Stomach (tissue), 8 donors: ENCODE measurements at regions not wholly inside any gene's neighbourhood (a gene's known extent, or its start where the extent isn't known, plus 50 kb on each side); places are given as distances from the start of the nearest gene placed in this dataset.
"Not testable (repeated sequence)": the region's sequence is repeated elsewhere in the genome, so short reads cannot be mapped to it uniquely, and the experiment has no call there.

Experiments used
- DNase-seq, 2 donors: peaks; one replicate each; pipeline versions ENCODE4 v3.0.0 to v3.0.0-alpha.2; 2013 to 2019
- H3K27ac ChIP-seq, 5 donors: fragments of 200-600 bp in 4 of 5; sonication (generic) in 4 of 5; one replicate each; pipeline ENCODE4 v1.5.1; 2013 to 2019; ENCODE audit warnings: mild to moderate bottlenecking in 1 of 5, moderate library complexity in 1 of 5
- H3K27me3 ChIP-seq, 3 donors: fragments of 200-600 bp; sonication (generic); one replicate each; pipeline ENCODE4 v1.5.1; 2017 to 2019; ENCODE audit warnings: mixed run types in 1 of 3
- H3K36me3 ChIP-seq, 4 donors: fragments of 200-600 bp; sonication (generic); 1 replicate in 3 of 4; 2 replicates in 1 of 4; pipeline ENCODE4 v1.5.1; 2016 to 2019
- H3K4me1 ChIP-seq, 4 donors: fragments of 200-600 bp; sonication (generic); one replicate each; pipeline ENCODE4 v1.5.1; 2016 to 2019
- H3K4me3 ChIP-seq, 4 donors: fragments of 200-600 bp; sonication (generic) in 3 of 4; one replicate each; pipeline ENCODE4 v1.5.1; 2016 to 2019; ENCODE audit warnings: mild to moderate bottlenecking in 1 of 4
- H3K9me3 ChIP-seq, 4 donors: fragments of 200-600 bp; sonication (generic); one replicate each; pipeline ENCODE4 v1.5.1; 2016 to 2019
- CTCF ChIP-seq, 7 experiments: fragments of 450-650 bp in 4 of 7; fragments of 200-600 bp in 3 of 7; sonication (generic) in 3 of 7; IDR thresholded peaks; one replicate each; pipeline ENCODE4 v1.5.1; 2016 to 2019; ENCODE audit warnings: antibody characterized with exemption in 7 of 7, control low read depth in 2 of 7, mild to moderate bottlenecking in 1 of 7
- EP300 ChIP-seq: sonication (generic); formaldehyde crosslinking; IDR thresholded peaks from one replicate; pipeline ENCODE4 v1.6.1; 2017; ENCODE audit warnings: antibody characterized with exemption
- POLR2A ChIP-seq, 4 donors: fragments of 450-650 bp; IDR thresholded peaks; one replicate each; pipeline ENCODE4 v1.6.1; 2016; ENCODE audit warnings: antibody characterized with exemption in 4 of 4, control low read depth in 2 of 4, mild to moderate bottlenecking in 1 of 4, moderate library complexity in 1 of 4
- POLR2AphosphoS5 ChIP-seq, 3 donors: sonication (generic); formaldehyde crosslinking; IDR thresholded peaks; one replicate each; pipeline ENCODE4 v1.6.1; 2016; ENCODE audit warnings: antibody characterized with exemption in 3 of 3
- WGBS, 5 donors: extraction: QIAGEN DNeasy Blood & Tissue Kit in 3 of 5; methylation state at CpG; one replicate each; pipeline versions ENCODE4 v1.1.5 to v1.1.7; 2013 to 2018; 5-methylcytosine and 5-hydroxymethylcytosine counted together
- intact Hi-C: fragments of 100-400 bp; cut with DNase I; formaldehyde crosslinking; loops from one replicate; pipeline ENCODE4 v1.15.1; 2023; ENCODE audit warnings: low total_unique reads
- donor health status: healthy with polysubstance abuse.
- donor health status: Bipolar disorder and iron deficiency.
- donor health status: healthy.

- no peak overlapping the region for H3K4me3 ChIP-seq
- TF ChIP-seq POLR2A (IDR thresholded peaks at IDR 0.05): no peak
- no peak for TF ChIP-seq POLR2AphosphoS5 (IDR thresholded peaks at IDR 0.05)
- TF ChIP-seq EP300: no peak
- TF ChIP-seq CTCF (IDR thresholded peaks at IDR 0.05): peak in 4 of 7 experiments; percentile 29 to 60 (median 48)
- no peak overlapping the region for H3K27ac ChIP-seq
- H3K9me3 ChIP-seq: peaks cover 0 to under 1% (median 0%) of the 10 kb centered on the region in 4 donors
- WGBS, 5 donors: 0 to 4% (median 0%) methylated on average over 5 of the region's 5 CpGs
- no peaks in the 10 kb centered on the region for H3K4me1 ChIP-seq
- intact Hi-C loops: no loop called here
- H3K36me3 ChIP-seq: no peaks in the 10 kb centered on the region
- H3K27me3 ChIP-seq: peaks cover 0 to 3% (median 0%) of the 10 kb centered on the region in 3 donors
- peak; percentile 31 to 54 for DNase-seq
Observed at GRCh38 chrX:140141444-140142029, 176.2 kb upstream of the CXorf66 start.

GRCh38 chrX:140138492-140138891 lies 173.2 kb upstream of the CXorf66 start:
- not testable (repeated sequence) for H3K36me3 ChIP-seq, H3K27ac ChIP-seq, H3K9me3 ChIP-seq, H3K4me3 ChIP-seq, DNase-seq, H3K4me1 ChIP-seq, H3K27me3 ChIP-seq
- WGBS, 5 donors: 80 to 94% (median 90%) methylated on average over 9 of the region's 9 CpGs
- intact Hi-C loops: loop anchor here (5.0 kb wide), 1 partner anchor 81 kb away; no protein-coding TSS in a partner anchor

- intact Hi-C loops: loop anchor here (5.0 kb wide), 1 partner anchor 81 kb away; no protein-coding TSS in a partner anchor
- 50 to 100% (median 91%) methylated on average over 1 of the region's 3 CpGs; no CpG with 5 or more reads in 1 of the 5 donors for WGBS, 5 donors
- not testable (repeated sequence) for H3K36me3 ChIP-seq, H3K9me3 ChIP-seq, H3K4me3 ChIP-seq, DNase-seq, H3K4me1 ChIP-seq, H3K27me3 ChIP-seq, H3K27ac ChIP-seq
Observed at GRCh38 chrX:140138065-140138464, 172.7 kb upstream of the CXorf66 start.

DNA sequence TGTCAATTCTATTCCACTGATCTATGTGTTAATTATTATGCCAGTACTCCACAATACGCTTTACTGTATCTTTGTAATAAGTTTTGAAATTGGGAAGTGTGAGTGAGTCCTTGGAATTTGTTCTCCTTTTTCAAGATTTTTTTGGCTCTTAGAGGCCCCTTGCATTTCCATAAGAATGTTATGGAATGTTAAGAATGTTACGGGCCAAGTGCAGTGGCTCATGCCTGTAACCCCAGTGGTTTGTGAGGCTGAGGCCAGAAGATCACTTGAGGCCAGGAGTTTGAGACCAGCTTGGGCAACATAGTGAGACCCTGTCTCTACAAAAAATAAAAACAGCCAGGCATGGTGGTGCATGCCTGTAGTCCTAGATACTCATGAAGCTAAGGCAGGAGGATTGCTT lies 167.6 kb upstream of the CXorf66 start:
- Histone ChIP-seq H3K4me1 (no peaks in the 10 kb centered on the region), H3K4me3 (no peak overlapping the region), H3K27me3 (no peaks in the 10 kb centered on the region), H3K36me3 (no peaks in the 10 kb centered on the region), H3K27ac (no peak overlapping the region), H3K9me3 (peaks cover 0 to 4% (median 0%) of the 10 kb centered on the region in 4 donors)
- no peak for DNase-seq
- intact Hi-C loops: no loop called here
- 71 to 86% (median 76%) methylated on average over 2 of the region's 2 CpGs for WGBS, 5 donors
- TF ChIP-seq POLR2A (IDR thresholded peaks at IDR 0.05): no peak
- TF ChIP-seq POLR2AphosphoS5 (IDR thresholded peaks at IDR 0.05): no peak
- TF ChIP-seq EP300: no peak
- TF ChIP-seq CTCF (IDR thresholded peaks at IDR 0.05): no peak

- H3K36me3 ChIP-seq: no peaks in the 10 kb centered on the region
- no peak overlapping the region for H3K4me3 ChIP-seq
- intact Hi-C loops: no loop called here
- H3K27ac ChIP-seq: no peak overlapping the region
- 0 to 15% (median 13%) methylated on average over 1 to 3 of the region's 3 CpGs for WGBS, 5 donors
- no peak for TF ChIP-seq CTCF (IDR thresholded peaks at IDR 0.05)
- H3K4me1 ChIP-seq: no peaks in the 10 kb centered on the region
- DNase-seq: peak in 1 of 2 donors; percentile 2
- H3K9me3 ChIP-seq: peaks cover 0 to 20% (median 4%) of the 10 kb centered on the region in 4 donors
- peaks cover 0 to 6% (median 0%) of the 10 kb centered on the region in 3 donors for H3K27me3 ChIP-seq
Observed at GRCh38 chrX:140123446-140123845, 158.1 kb upstream of the CXorf66 start.

DNA sequence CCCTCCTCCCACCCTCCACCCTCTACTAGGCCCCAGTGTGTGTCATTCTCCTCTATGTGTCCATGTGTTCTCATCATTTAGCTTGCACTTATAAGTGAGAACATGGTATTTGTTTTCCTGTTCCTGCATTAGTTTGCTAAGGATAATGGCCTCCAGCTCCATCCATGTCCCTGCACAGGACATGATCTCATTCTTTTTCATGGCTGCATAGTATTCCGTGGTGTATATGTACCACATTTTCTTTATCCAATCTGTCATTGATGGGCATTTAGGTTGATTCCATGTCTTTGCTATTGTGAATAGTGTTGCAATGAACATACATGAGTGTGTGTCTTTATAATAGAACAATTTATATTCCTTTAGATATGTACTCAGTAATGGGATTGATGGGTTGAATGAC lies 148.7 kb upstream of the CXorf66 start:
- H3K9me3 ChIP-seq, intact Hi-C loops, H3K36me3 ChIP-seq, H3K27ac ChIP-seq, DNase-seq, H3K4me3 ChIP-seq, H3K27me3 ChIP-seq, H3K4me1 ChIP-seq: not testable (repeated sequence)
- WGBS, 5 donors: 79 to 100% (median 94%) methylated on average over 1 of the region's 1 CpG
